Retinal pigment epithelial cell (primary cell): ENCODE measurements at regions not wholly inside any gene's neighbourhood (a gene's known extent, or its start where the extent isn't known, plus 50 kb on each side); places are given as distances from the start of the nearest gene placed in this dataset.
A peak's percentile ranks its signal among the peaks of the same experiment; 100 is the strongest.

ENCODE experiments used
- DNase-seq: peaks from one replicate; pipeline ENCODE4 v3.0.0-alpha.2; 2010; ENCODE audit warnings: low read depth
- H3K4me3 ChIP-seq: 2 replicates; pipeline ENCODE4 v1.5.1; 2011; ENCODE audit warnings: mild to moderate bottlenecking, low read length, control low read depth, moderate library complexity
- TF ChIP-seq, protein P1 (sequence below): conservative IDR thresholded peaks from 2 replicates; pipeline ENCODE4 v1.5.1; 2011; ENCODE audit warnings: low read depth, low read length, control low read depth, inconsistent platforms

DNA sequence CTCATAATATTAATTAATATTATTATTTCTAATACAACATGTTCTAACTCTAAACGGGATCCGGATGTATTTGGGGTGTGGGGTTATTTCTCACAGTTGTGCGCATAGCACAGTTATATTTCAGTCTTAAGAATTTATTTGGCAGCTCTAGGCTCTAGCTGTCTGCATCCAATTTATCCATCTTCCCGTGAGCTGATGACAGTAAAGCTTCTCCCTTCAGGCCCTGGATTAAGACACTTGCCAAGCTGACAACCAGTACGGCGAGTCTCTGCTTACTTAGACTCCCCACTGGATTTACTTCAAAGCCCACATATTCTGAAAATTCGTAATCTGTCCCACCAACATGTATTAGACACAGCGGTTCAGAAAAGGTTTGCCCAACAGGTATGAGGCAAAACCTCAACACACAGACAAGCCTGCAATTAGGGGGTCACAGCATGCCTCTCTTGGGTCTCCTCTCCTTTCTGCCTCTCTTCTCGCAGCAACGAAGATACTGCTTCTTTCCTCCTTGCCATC, 232.9 kb upstream of the TMTC1 start:
- DNase-seq: no peak
- no peak overlapping the region for H3K4me3 ChIP-seq
- TF ChIP-seq, protein P1, sequence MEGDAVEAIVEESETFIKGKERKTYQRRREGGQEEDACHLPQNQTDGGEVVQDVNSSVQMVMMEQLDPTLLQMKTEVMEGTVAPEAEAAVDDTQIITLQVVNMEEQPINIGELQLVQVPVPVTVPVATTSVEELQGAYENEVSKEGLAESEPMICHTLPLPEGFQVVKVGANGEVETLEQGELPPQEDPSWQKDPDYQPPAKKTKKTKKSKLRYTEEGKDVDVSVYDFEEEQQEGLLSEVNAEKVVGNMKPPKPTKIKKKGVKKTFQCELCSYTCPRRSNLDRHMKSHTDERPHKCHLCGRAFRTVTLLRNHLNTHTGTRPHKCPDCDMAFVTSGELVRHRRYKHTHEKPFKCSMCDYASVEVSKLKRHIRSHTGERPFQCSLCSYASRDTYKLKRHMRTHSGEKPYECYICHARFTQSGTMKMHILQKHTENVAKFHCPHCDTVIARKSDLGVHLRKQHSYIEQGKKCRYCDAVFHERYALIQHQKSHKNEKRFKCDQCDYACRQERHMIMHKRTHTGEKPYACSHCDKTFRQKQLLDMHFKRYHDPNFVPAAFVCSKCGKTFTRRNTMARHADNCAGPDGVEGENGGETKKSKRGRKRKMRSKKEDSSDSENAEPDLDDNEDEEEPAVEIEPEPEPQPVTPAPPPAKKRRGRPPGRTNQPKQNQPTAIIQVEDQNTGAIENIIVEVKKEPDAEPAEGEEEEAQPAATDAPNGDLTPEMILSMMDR: no peak

DNA sequence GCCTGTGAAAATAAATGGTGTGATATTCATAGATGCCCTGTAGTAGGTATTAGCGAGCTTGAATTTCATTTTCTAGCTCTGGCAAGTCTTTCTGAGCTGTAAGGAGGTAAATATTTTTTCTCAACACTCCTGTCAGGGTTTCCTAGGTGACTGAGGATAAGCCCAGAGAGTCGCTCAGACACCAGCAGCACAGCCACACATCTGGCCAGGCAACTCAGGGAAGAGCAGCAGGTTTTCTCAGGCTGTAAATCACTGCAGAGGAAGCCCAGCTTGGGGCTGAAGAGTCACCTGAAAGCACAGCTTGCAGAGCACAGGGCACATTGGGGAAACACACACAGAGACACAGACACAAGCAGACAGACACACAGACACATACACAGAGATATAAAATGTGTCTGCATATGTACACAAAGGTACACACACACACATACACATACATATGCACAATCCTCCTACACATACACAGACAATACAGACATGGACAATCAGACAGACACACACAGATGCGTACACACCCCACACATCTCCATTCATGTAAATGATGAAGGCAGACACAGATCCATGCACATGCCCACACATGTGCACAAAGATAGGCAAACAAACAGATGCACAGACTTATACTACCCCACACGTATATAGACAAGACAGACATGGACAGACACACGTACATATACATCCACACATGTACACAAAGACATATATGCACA, 232.0 kb upstream of the TMTC1 start:
- no peak overlapping the region for H3K4me3 ChIP-seq
- DNase-seq: no peak
- TF ChIP-seq, protein P1: no peak

DNA sequence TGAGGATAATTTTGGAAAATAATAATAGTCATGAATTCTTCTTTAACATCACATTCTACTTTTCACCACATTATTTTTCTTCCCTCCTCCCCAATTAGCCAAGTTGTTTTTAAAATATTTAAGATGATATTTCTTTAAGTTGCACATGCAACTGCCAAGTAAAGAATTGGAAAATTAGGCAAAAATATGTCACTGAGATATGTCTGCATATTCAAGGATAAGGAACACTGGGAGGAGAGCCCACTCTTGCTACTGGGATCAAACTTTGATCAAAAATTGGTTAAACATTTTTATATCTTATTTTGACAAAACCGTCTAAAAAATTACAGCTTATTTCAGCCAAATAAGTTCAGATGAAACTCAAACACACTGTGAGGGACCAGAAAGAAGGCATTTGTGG, 231.2 kb upstream of the TMTC1 start:
- no peak for DNase-seq
- no peak overlapping the region for H3K4me3 ChIP-seq
- TF ChIP-seq, protein P1: no peak

DNA sequence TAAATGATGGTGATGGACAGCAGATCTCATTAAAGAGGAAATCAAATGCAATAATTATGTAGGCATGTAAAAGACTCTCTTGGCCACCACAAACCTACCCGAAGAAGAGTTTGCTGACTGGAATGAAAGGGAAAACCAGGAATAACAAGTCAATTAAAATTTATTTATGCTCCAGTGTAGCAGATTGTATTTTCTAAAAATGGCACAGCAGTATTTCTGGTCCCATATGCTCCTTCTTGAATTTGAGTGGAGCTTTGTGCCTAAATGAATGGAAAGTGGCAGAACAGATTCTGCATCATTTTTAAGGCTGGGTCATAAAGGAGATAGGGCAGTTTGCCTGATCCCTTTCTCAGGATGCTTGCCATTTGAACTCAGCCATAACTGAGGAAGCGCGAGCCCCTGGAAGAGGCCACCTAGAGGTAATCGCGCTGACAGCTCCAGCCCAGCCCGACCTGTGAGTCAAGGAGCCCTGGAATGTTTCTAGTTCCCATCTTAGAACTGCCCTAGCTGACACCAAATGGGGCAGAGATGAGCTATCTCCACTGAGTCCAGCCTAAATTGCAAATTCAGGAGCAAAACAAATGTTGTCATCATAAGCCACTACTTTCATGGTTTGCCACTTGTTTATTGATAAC, 229.2 kb upstream of the TMTC1 start:
- no peak overlapping the region for H3K4me3 ChIP-seq
- no peak for DNase-seq
- TF ChIP-seq, protein P1: peak; percentile 14

DNA sequence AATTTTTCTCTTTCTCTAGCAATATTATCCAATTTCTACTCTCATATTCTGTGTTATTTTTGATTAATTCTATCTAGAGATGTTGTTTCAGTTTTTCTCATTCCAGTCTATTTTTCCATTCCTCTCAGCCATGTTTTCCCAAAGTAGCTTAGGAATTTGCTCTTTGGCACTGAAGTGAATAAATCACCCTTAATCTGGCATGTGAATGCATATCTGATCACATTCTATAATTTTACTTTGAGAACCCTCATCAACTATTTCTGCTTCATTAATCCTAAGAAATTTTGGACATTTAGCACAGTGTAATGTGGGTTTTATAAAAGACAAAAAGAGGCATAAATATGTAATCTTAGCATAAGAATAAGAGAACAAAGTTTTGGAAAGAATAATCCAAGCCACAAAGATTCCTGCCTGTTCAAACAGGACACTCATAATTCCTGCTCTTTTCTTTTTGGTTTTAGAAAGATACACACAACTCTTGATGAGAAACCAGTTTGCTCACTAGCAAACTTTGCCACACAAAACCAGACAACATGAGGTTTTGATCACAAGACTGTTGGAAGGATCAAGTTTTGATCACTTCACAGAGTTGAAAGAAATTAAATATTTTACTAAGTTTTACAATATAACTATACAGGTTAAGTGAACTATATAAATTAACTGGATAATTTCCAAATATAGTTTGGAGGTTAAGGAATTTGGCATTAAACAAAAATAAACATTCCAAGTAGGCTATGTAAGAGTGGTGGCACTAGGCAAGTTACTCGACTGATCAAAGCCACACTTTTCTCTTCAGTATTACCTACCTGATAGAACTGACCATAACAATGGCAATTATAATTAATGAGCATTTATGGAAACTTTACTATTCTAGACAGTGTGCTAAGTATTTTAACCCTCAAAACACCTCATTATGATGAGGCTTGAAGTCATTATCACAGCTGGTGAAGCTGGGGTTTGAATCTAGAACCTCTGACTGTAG, 226.6 kb upstream of the TMTC1 start:
- TF ChIP-seq, protein P1: no peak
- H3K4me3 ChIP-seq: no peak overlapping the region
- peak; percentile 82 for DNase-seq

DNA sequence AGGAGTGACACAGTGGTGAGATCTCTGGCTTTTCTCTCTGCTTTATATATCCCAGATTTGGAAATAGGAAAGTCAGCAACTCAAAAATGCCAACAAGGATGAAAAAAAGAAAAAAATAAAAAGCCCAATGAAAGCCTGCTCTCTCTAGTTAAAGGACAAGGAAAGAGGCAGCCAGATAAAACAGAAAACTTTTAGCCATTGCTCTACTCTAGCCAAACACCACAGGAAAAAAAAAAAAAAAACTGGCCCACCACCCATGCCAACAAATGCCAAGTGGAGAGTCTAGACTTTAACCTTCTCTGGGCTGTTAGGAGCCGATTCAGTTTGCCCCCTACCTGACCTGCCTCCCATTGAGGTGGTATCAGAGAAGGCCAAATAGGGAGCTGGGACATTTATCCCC, 222.3 kb upstream of the TMTC1 start:
- TF ChIP-seq, protein P1: no peak
- DNase-seq: no peak
- H3K4me3 ChIP-seq: no peak overlapping the region
